HUDEP-2 (cell line): ENCODE measurements at regions not wholly inside any gene's neighbourhood (a gene's known extent, or its start where the extent isn't known, plus 50 kb on each side); places are given as distances from the start of the nearest gene placed in this dataset.

Source experiments
- DNase-seq, 76 experiments: peaks; one replicate each; lab custom pipeline; 2025; ENCODE audit not compliant: unreplicated experiment in 76 of 76; lab: John Stamatoyannopoulos, UW

GRCh38 chr15:25051399-25052154, 96.8 kb downstream of the SNRPN start:
- no peak for DNase-seq

GRCh38 chr15:25052191-25052999, 97.6 kb downstream of the SNRPN start:
- DNase-seq, result no peak

GRCh38 chr15:25053000-25053815, 98.4 kb downstream of the SNRPN start:
- DNase-seq, result no peak

GRCh38 chr15:25054329-25054728, 99.5 kb downstream of the SNRPN start:
- DNase-seq, result no peak

GRCh38 chr15:25054943-25055342, 100.2 kb downstream of the SNRPN start:
- no peak for DNase-seq

GRCh38 chr15:25055356-25056068, 100.7 kb downstream of the SNRPN start:
- DNase-seq, result no peak

GRCh38 chr15:25056484-25057425, 102.0 kb downstream of the SNRPN start:
- DNase-seq, result no peak

- DNase-seq, result no peak
Observed at GRCh38 chr15:25057574-25057973, 102.8 kb downstream of the SNRPN start.

GRCh38 chr15:25058080-25058785, 103.4 kb downstream of the SNRPN start:
- DNase-seq, result no peak

- no peak for DNase-seq
Observed at GRCh38 chr15:25059698-25060471, 105.1 kb downstream of the SNRPN start.

GRCh38 chr15:25060472-25060803, 105.7 kb downstream of the SNRPN start:
- no peak for DNase-seq

GRCh38 chr15:25060996-25061620, 106.3 kb downstream of the SNRPN start:
- DNase-seq, result no peak

GRCh38 chr15:25061808-25062550, 107.2 kb downstream of the SNRPN start:
- DNase-seq, result no peak

GRCh38 chr15:25062551-25063430, 108.0 kb downstream of the SNRPN start:
- no peak for DNase-seq

- no peak for DNase-seq
Observed at GRCh38 chr15:25065286-25065685, 110.5 kb downstream of the SNRPN start.

GRCh38 chr15:25065876-25066275, 111.1 kb downstream of the SNRPN start:
- no peak for DNase-seq
